ENCODE measurements at regions not wholly inside any gene's neighbourhood (a gene's known extent, or its start where the extent isn't known, plus 50 kb on each side); places are given as distances from the start of the nearest gene placed in this dataset.

DNA sequence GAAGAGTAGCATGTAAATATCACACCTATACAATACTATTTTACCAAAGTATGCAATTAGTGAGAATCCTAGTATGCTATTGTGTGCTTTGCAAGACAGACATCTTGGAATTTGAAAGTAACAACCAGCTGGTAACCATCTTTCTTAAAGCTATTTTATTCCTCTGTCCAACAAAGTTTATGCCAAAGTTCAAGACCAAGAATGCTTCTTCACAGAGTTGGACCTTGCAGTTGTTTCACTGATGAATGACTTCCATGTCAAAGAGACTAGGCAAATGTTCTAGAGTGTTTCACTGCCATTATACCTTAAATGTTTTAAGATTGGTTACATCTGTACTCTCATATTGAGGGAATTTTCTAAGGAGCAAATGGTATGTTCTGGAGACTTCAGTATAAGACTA, 215.2 kb upstream of the CRIM1 start:
- DNase-seq = no peak
- TF ChIP-seq CTCF (IDR thresholded peaks at IDR 0.05; ENCODE audit: low read depth, low read length, missing control alignments) = no peak
- H3K27ac ChIP-seq = no peak overlapping the region
- H3K4me3 ChIP-seq (ENCODE audit: low read depth, low read length) = no peak overlapping the region
- H3K36me3 ChIP-seq (replicated peaks) = no peaks in the 10 kb centered on the region
- H3K27me3 ChIP-seq (replicated peaks) = no peaks in the 10 kb centered on the region
- in situ Hi-C loops (cut with HindIII; ENCODE audit: low pct_ligation_motif_present, low sequenced_read_pairs) = no loop called here

GRCh38 chr2:36137612-36138011, 218.0 kb upstream of the CRIM1 start:
- Histone ChIP-seq H3K27me3 (replicated peaks) (no peaks in the 10 kb centered on the region), H3K36me3 (replicated peaks) (no peaks in the 10 kb centered on the region), H3K4me3 (ENCODE audit: low read depth, low read length) (no peak overlapping the region), H3K27ac (no peak overlapping the region)
- no peak for DNase-seq
- in situ Hi-C loops (cut with HindIII; ENCODE audit: low pct_ligation_motif_present, low sequenced_read_pairs) = no loop called here
- no peak for TF ChIP-seq CTCF (IDR thresholded peaks at IDR 0.05; ENCODE audit: low read depth, low read length, missing control alignments)

DNA sequence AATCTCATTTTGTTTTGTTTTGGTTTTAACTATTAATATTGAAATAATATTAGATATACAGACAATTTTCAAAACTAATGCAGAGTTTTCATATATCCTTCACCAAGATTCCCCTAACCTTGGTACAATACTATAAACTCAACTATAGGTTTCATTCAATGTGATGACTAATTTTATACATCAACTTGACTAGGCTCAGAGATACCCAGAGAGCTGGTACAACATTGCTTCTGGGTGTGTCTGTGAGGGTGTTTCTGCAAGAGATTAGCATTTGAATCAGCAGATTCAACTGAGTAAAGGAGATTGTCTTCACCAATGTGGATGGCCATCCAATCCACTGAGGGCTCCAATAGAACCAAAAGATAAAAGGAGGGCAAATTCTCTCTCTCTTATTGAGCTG, 221.3 kb upstream of the CRIM1 start:
- no peaks in the 10 kb centered on the region for H3K27me3 ChIP-seq (replicated peaks)
- no peak overlapping the region for H3K27ac ChIP-seq
- no peak for TF ChIP-seq CTCF (IDR thresholded peaks at IDR 0.05; ENCODE audit: low read depth, low read length, missing control alignments)
- no peak for DNase-seq
- H3K36me3 ChIP-seq (replicated peaks) = no peaks in the 10 kb centered on the region
- in situ Hi-C loops (cut with HindIII; ENCODE audit: low pct_ligation_motif_present, low sequenced_read_pairs) = no loop called here
- H3K4me3 ChIP-seq (ENCODE audit: low read depth, low read length) = no peak overlapping the region

DNA sequence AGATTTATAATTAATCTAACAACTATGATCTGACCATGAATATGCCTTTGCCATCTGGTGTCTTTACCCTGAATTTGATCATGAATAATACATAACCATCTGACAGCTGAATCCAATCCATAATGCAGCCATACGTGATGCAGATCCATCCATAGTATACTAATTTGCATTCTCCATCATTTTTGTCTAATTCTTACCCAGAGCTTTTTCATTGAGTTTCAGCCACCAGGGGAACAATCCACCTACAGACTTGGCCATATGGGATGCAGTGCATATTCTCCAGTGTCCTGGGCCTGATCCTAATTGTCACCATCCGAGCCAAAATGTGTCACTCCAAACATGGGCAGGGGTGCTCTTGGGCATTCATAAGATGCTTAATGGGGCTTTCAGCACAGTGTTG, 227.2 kb upstream of the CRIM1 start:
- DNase-seq = no peak
- TF ChIP-seq CTCF (IDR thresholded peaks at IDR 0.05; ENCODE audit: low read depth, low read length, missing control alignments) = no peak
- H3K27me3 ChIP-seq (replicated peaks) = no peaks in the 10 kb centered on the region
- H3K27ac ChIP-seq = no peak overlapping the region
- in situ Hi-C loops (cut with HindIII; ENCODE audit: low pct_ligation_motif_present, low sequenced_read_pairs) = no loop called here
- H3K36me3 ChIP-seq (replicated peaks) = no peaks in the 10 kb centered on the region
- H3K4me3 ChIP-seq (ENCODE audit: low read depth, low read length) = no peak overlapping the region

- Histone ChIP-seq H3K4me3 (ENCODE audit: low read depth, low read length) (no peak overlapping the region), H3K27me3 (replicated peaks) (no peaks in the 10 kb centered on the region), H3K36me3 (replicated peaks) (no peaks in the 10 kb centered on the region), H3K27ac (no peak overlapping the region)
- DNase-seq = no peak
- in situ Hi-C loops (cut with HindIII; ENCODE audit: low pct_ligation_motif_present, low sequenced_read_pairs) = no loop called here
- no peak for TF ChIP-seq CTCF (IDR thresholded peaks at IDR 0.05; ENCODE audit: low read depth, low read length, missing control alignments)
Observed at GRCh38 chr2:36125702-36126101, 229.9 kb upstream of the CRIM1 start.

GRCh38 chr2:36123995-36124394, 231.6 kb upstream of the CRIM1 start:
- H3K27me3 ChIP-seq (replicated peaks) = no peaks in the 10 kb centered on the region
- in situ Hi-C loops (cut with HindIII; ENCODE audit: low pct_ligation_motif_present, low sequenced_read_pairs) = no loop called here
- TF ChIP-seq CTCF (IDR thresholded peaks at IDR 0.05; ENCODE audit: low read depth, low read length, missing control alignments) = no peak
- H3K4me3 ChIP-seq (ENCODE audit: low read depth, low read length) = no peak overlapping the region
- H3K27ac ChIP-seq = no peak overlapping the region
- no peak for DNase-seq
- H3K36me3 ChIP-seq (replicated peaks) = no peaks in the 10 kb centered on the region

Data from brain microvascular endothelial cell (primary cell).